Activated T-helper 2 cell treated with anti-CD3 and anti-CD28 coated beads, Interferon-gamma antibody, Interleukin-2, Interleukin-4, amounts not matched to agents 10 μg/mL and 5 μg/mL and 100 μg/mL, durations not matched to agents 14 hours and 24 hours and 36 hours (primary cell): ENCODE measurements at regions not wholly inside any gene's neighbourhood (a gene's known extent, or its start where the extent isn't known, plus 50 kb on each side); places are given as distances from the start of the nearest gene placed in this dataset.
"Not testable (repeated sequence)": the region's sequence is repeated elsewhere in the genome, so short reads cannot be mapped to it uniquely, and the experiment has no call there.

Experiments used
- DNase-seq: peaks from one replicate; pipeline ENCODE4 v3.0.0; 2021; ENCODE audit warnings: low spot score
- H3K27ac Mint-ChIP-seq: one replicate; pipeline ENCODE4 v1.8.0; 2021; ENCODE audit warnings: mixed read lengths
- H3K27me3 Mint-ChIP-seq: one replicate; pipeline ENCODE4 v1.8.0; 2021; ENCODE audit warnings: low read depth, mixed read lengths
- H3K36me3 Mint-ChIP-seq: one replicate; pipeline ENCODE4 v1.8.0; 2021; ENCODE audit warnings: low read depth, mixed read lengths
- H3K4me1 Mint-ChIP-seq: one replicate; pipeline ENCODE4 v1.8.0; 2021; ENCODE audit warnings: low read depth, mixed read lengths
- H3K4me3 Mint-ChIP-seq: one replicate; pipeline ENCODE4 v1.8.0; 2021; ENCODE audit warnings: low read depth, mild to moderate bottlenecking, moderate library complexity, mixed read lengths
- H3K9me3 Mint-ChIP-seq: one replicate; pipeline ENCODE4 v1.8.0; 2021; ENCODE audit warnings: mixed read lengths
- intact Hi-C: fragments of 100-400 bp; cut with micrococcal nuclease; formaldehyde crosslinking; loops from one replicate; pipeline ENCODE4 v1.15.1; 2023

GRCh38 chr2:53519918-53520841 lies 247.4 kb upstream of the CHAC2 start:
- Mint-ChIP-seq H3K9me3 (no peaks in the 10 kb centered on the region), H3K4me3 (no peak overlapping the region), H3K4me1 (no peaks in the 10 kb centered on the region), H3K36me3 (no peaks in the 10 kb centered on the region), H3K27me3 (no peaks in the 10 kb centered on the region), H3K27ac (no peak overlapping the region)
- DNase-seq = no peak
- intact Hi-C loops = no loop called here

DNA sequence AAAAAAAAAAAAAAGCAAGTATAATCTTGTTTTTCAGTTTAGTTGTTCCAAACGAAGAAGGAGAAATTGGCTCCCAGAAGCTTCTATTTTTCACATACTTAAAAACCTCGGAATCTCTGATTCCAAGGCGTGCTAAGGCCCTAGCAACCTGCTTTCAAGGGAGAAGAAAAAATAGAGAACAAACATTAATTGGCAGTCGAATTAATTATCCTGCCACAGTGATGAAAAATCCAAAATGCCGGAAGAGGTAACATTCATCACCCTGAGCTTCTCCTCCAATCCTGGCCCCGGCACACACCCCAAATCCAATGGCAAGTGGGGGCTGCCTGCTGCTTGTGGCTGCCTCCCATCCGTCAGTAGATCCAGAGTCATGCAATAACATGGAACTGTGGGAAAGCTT lies 250.2 kb upstream of the CHAC2 start:
- no peak for DNase-seq
- H3K4me1 Mint-ChIP-seq = no peaks in the 10 kb centered on the region
- intact Hi-C loops = no loop called here
- no peak overlapping the region for H3K27ac Mint-ChIP-seq
- H3K36me3 Mint-ChIP-seq = no peaks in the 10 kb centered on the region
- no peaks in the 10 kb centered on the region for H3K27me3 Mint-ChIP-seq
- H3K9me3 Mint-ChIP-seq = no peaks in the 10 kb centered on the region
- no peak overlapping the region for H3K4me3 Mint-ChIP-seq

- H3K27me3 Mint-ChIP-seq = no peaks in the 10 kb centered on the region
- H3K4me3 Mint-ChIP-seq = no peak overlapping the region
- no peaks in the 10 kb centered on the region for H3K9me3 Mint-ChIP-seq
- H3K27ac Mint-ChIP-seq = no peak overlapping the region
- no peaks in the 10 kb centered on the region for H3K4me1 Mint-ChIP-seq
- no peaks in the 10 kb centered on the region for H3K36me3 Mint-ChIP-seq
- intact Hi-C loops = no loop called here
- no peak for DNase-seq
These were observed 251.0 kb upstream of the CHAC2 start for GRCh38 chr2:53516650-53517049.

DNA sequence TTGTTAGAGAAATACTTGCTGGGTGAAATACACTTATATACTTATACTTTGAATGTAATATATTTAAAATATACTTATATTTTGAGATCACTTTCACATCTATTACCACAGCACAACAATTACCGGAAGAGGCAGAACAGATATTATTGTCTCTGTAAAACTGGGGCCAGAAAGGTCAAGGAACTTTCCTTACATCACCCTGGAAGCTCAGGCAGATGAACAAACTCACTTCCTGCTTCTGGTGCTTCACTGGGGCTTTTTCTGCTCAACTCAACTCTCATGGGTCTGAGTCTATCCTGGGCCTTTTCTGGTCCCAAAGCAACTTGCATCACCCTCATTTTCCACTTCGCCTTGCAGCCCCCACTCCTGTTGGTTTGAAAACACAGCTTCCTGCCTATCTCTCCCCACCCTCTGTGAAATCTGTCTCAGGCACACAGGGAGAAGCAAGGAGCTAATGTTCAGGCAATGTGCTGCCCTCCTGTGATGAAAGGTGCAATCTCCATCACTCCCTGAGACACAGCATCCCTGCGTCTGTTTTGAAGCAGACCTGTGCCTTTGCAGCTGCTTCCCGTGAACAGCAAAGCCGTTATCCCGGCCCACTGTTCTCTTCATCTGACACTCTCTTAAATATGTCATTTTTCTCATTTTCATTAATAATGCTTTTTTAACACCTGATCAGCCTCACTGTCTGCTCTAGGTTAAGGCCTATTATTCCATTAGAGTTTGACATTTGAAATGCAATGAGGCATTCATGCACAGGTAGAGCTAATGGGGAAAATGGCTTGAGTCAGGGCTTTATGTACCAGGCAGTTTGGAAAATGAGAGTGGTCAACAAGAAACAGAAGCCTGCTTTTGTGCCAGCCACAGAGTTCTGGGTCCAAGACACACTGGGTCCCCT lies 251.9 kb upstream of the CHAC2 start:
- H3K27me3 Mint-ChIP-seq = no peaks in the 10 kb centered on the region
- H3K4me3 Mint-ChIP-seq = no peak overlapping the region
- no peaks in the 10 kb centered on the region for H3K36me3 Mint-ChIP-seq
- no peak overlapping the region for H3K27ac Mint-ChIP-seq
- intact Hi-C loops = no loop called here
- no peaks in the 10 kb centered on the region for H3K4me1 Mint-ChIP-seq
- H3K9me3 Mint-ChIP-seq = no peaks in the 10 kb centered on the region
- DNase-seq = no peak

DNA sequence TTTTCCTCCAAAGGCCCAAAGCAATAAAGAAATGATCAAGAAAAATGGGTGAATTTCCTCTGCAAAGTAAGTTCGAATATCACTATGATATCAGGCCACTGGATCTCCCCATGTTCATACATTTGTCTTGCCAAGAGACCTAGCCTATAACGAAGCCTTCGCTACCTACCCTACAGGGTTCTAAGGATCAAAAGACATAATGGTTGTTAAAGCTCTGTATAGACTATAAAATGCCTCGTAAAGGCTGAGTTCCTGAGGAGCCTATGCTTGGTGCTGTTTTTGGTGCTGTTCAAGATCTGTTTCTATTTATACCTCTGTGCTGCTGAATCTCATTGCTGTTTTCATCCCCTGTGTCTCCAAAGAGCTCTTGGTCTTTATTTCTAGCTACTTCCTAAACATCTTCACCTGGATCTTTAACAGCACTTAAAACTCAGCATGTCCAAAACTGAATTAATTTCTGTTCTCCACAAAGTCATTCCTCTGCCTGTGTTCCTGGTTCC lies 254.4 kb upstream of the CHAC2 start:
- H3K4me3 Mint-ChIP-seq = no peak overlapping the region
- H3K9me3 Mint-ChIP-seq = no peaks in the 10 kb centered on the region
- H3K4me1 Mint-ChIP-seq = no peaks in the 10 kb centered on the region
- no peaks in the 10 kb centered on the region for H3K36me3 Mint-ChIP-seq
- no peaks in the 10 kb centered on the region for H3K27me3 Mint-ChIP-seq
- intact Hi-C loops = no loop called here
- no peak for DNase-seq
- H3K27ac Mint-ChIP-seq = no peak overlapping the region

GRCh38 chr2:53512071-53512826 lies 255.4 kb upstream of the CHAC2 start:
- Mint-ChIP-seq H3K4me1 (no peaks in the 10 kb centered on the region), H3K36me3 (no peaks in the 10 kb centered on the region), H3K4me3 (no peak overlapping the region), H3K27me3 (no peaks in the 10 kb centered on the region), H3K9me3 (no peaks in the 10 kb centered on the region), H3K27ac (no peak overlapping the region)
- intact Hi-C loops = no loop called here
- DNase-seq = no peak

- Mint-ChIP-seq H3K4me1 (no peaks in the 10 kb centered on the region), H3K36me3 (no peaks in the 10 kb centered on the region), H3K27me3 (no peaks in the 10 kb centered on the region), H3K9me3 (no peaks in the 10 kb centered on the region), H3K4me3 (no peak overlapping the region), H3K27ac (no peak overlapping the region)
- no peak for DNase-seq
- intact Hi-C loops = no loop called here
These were observed 256.1 kb upstream of the CHAC2 start for GRCh38 chr2:53511549-53511948.

- no peaks in the 10 kb centered on the region for H3K4me1 Mint-ChIP-seq
- H3K4me3 Mint-ChIP-seq = no peak overlapping the region
- DNase-seq = no peak
- intact Hi-C loops = no loop called here
- H3K27ac Mint-ChIP-seq = no peak overlapping the region
- no peaks in the 10 kb centered on the region for H3K36me3 Mint-ChIP-seq
- H3K9me3 Mint-ChIP-seq = no peaks in the 10 kb centered on the region
- H3K27me3 Mint-ChIP-seq = no peaks in the 10 kb centered on the region
These were observed 257.2 kb upstream of the CHAC2 start for GRCh38 chr2:53510401-53510800.

DNA sequence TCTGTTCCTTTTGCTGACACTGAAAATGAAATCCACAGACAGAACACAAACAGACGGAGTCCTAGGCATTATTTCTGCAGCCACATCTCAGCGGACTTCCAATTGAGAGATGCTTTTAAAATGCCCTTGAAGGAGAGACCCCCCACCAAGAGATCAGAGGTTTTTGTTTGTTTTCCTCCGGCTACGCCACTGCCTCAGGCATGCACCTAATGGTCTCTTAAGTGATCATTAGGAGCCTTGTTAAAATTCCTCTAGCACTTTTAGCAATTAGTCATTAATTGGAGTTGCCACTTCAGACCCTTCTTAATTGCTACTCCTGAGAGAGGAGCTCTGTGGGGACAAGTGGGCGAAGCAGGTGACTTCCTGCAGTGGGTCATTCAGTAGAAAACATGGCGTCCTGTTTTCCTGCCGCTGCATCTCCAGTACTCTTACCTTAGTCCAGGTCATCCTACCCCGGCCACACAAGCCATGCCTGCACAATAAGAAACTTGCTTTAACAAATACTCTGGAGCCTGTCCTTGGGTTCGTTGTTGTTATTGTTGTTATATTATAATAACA lies 257.7 kb upstream of the CHAC2 start:
- no peaks in the 10 kb centered on the region for H3K36me3 Mint-ChIP-seq
- intact Hi-C loops = no loop called here
- no peaks in the 10 kb centered on the region for H3K27me3 Mint-ChIP-seq
- no peaks in the 10 kb centered on the region for H3K4me1 Mint-ChIP-seq
- H3K4me3 Mint-ChIP-seq = no peak overlapping the region
- DNase-seq = no peak
- H3K27ac Mint-ChIP-seq = no peak overlapping the region
- no peaks in the 10 kb centered on the region for H3K9me3 Mint-ChIP-seq

DNA sequence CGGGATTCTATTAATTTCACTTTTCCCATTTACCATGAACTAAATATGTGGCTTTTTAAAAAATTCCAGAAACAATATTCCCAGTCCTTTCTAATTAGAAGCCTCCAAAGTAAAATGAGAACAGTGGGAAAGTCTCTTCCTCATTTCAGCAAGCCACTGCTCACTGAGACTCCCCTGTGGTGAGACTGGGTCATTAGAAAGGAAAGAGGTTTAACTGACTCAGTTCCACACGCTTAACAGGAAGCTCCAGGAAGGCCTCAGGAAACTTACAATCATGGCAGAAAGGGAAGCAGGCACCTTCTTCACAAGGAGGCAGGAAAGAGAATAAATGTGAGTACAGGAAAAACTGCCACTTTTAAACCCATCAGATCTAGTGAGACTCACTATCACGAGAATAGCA lies 258.9 kb upstream of the CHAC2 start:
- no peaks in the 10 kb centered on the region for H3K36me3 Mint-ChIP-seq
- no peaks in the 10 kb centered on the region for H3K4me1 Mint-ChIP-seq
- no peak for DNase-seq
- H3K9me3 Mint-ChIP-seq = no peaks in the 10 kb centered on the region
- intact Hi-C loops = no loop called here
- no peaks in the 10 kb centered on the region for H3K27me3 Mint-ChIP-seq
- H3K27ac Mint-ChIP-seq = no peak overlapping the region
- H3K4me3 Mint-ChIP-seq = no peak overlapping the region

DNA sequence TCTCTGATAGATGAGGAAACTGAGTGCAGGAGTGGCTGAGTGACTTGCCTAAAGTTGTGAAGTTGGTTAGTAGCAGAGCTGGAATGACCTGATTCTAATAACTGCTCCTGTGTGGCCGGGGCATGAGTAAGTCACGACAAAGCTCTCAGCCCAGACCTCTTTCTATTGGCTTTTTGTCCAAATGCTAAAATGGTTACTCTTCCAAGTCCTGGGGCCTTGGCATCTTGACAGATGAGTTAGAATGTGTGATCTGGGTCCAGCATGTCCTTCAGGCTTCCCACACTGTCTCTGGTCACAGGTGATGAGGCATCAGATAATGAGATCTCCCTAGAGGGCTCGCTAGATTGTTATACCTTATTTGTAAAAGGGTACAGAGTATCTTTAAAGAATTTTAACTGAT lies 260.5 kb upstream of the CHAC2 start:
- H3K27ac Mint-ChIP-seq, H3K36me3 Mint-ChIP-seq, H3K9me3 Mint-ChIP-seq, H3K4me3 Mint-ChIP-seq, intact Hi-C loops, DNase-seq, H3K4me1 Mint-ChIP-seq, H3K27me3 Mint-ChIP-seq: not testable (repeated sequence)

- Mint-ChIP-seq H3K27me3 (no peaks in the 10 kb centered on the region), H3K9me3 (no peaks in the 10 kb centered on the region), H3K4me3 (no peak overlapping the region), H3K27ac (no peak overlapping the region), H3K4me1 (no peaks in the 10 kb centered on the region), H3K36me3 (no peaks in the 10 kb centered on the region)
- no peak for DNase-seq
- intact Hi-C loops = no loop called here
These were observed 261.8 kb upstream of the CHAC2 start for GRCh38 chr2:53505826-53506225.
